ENCODE measurements at regions not wholly inside any gene's neighbourhood (a gene's known extent, or its start where the extent isn't known, plus 50 kb on each side); places are given as distances from the start of the nearest gene placed in this dataset.

GRCh38 chr12:70154960-70155589 is 88.2 kb upstream of the CNOT2 start:
- DNase-seq (ENCODE audit: low read depth) = peak; percentile 2

GRCh38 chr12:70157099-70157498 is 86.1 kb upstream of the CNOT2 start:
- DNase-seq (ENCODE audit: low read depth) = no peak

DNA sequence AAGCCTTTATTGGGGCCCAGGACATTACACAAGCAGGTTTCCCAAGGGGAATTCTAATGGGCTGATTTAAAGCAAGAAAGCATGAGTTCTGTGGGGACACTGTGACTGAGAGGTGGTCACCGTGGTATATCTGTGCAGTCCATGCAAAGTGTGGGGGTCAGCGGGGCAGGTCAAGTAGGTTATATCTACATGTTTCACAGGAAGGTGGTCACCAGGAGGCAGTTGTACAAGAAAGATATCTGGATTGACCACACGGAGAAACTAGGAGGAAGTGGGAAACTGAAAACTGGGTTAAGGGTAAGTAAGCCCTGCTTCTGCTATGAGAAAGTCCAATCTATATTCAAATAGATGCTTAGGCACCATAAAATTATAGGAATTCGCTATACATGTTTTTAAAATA is 77.8 kb upstream of the CNOT2 start:
- no peak for DNase-seq (ENCODE audit: low read depth)

GRCh38 chr12:70176290-70176689 is 66.9 kb upstream of the CNOT2 start:
- DNase-seq (ENCODE audit: low read depth) = no peak

GRCh38 chr12:70177631-70178030 is 65.6 kb upstream of the CNOT2 start:
- DNase-seq (ENCODE audit: low read depth) = no peak

DNA sequence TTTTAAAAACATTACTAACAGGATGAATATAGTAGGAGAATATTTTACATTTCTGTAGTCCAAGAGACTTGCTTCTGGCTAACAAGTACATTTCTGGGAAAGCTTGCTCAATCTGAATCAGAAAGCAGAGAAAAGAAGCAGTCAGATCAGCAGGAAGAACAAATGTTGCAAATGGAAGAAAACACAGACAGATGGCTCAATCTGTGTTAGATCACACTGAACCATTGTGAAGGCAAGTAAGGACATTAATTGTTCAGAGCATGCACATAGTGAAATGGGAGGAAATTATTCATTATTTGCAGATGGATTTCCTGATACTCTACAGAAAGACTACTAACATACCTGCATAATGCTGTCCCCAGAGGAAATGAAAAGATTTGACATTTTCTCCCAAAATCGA is 65.2 kb upstream of the CNOT2 start:
- no peak for DNase-seq (ENCODE audit: low read depth)

GRCh38 chr12:70180130-70180529 is 63.1 kb upstream of the CNOT2 start:
- DNase-seq (ENCODE audit: low read depth) = no peak

DNA sequence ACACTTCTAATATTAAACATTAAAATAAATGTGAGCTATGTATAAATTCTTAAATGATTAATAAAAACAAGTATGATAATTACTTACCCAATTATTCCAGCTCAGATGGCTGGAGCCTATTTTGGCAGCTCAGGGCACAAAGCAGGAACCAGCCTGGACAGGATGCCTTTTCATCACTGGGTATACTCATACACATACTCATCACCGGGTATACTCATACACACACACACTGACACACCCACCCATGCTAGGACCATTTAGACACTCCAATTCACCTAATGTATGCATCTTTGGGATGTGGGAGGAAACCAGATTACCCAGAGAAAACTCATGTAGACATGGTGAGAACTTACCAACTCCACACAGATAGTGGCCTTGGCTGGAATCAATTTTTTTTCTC is 57.9 kb upstream of the CNOT2 start:
- DNase-seq (ENCODE audit: low read depth) = no peak

DNA sequence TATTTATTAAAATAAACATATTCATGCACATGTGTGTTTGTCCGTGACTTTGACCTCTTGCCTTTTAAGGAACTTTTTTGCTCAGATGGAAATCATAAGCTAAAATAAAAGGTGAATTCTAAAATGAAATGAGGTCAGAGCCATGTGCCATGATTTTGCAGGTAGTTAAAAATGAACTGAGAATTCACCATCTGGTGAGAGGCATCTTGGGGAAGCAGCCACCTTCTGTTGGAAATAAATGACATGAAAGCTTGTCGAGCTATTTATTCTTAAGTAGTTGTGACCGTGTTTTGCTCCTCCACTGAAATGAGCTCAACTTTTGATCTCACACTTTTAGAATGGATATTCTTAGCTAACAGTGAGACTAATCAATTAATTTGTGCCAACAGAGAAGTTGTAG is 56.8 kb upstream of the CNOT2 start:
- no peak for DNase-seq (ENCODE audit: low read depth)

GRCh38 chr12:70190262-70191010 is 52.8 kb upstream of the CNOT2 start:
- no peak for DNase-seq (ENCODE audit: low read depth)
